WTC11 (cell line): ENCODE measurements at regions not wholly inside any gene's neighbourhood (a gene's known extent, or its start where the extent isn't known, plus 50 kb on each side); places are given as distances from the start of the nearest gene placed in this dataset.

Experiments used
- ATF1 ChIP-seq: sonication (generic); formaldehyde crosslinking; IDR thresholded peaks from 2 replicates; pipeline ENCODE4 v1.8.1; 2023; ENCODE audit warnings: mild to moderate bottlenecking, moderate library complexity, missing genetic modification reagents
- CREB1 ChIP-seq: sonication (generic); formaldehyde crosslinking; IDR thresholded peaks from 2 replicates; pipeline ENCODE4 v1.8.0; 2023; ENCODE audit warnings: mild to moderate bottlenecking, missing genetic modification reagents
- ELF4 ChIP-seq: sonication (generic); formaldehyde crosslinking; IDR thresholded peaks from 2 replicates; pipeline ENCODE4 v1.8.1; 2022; ENCODE audit warnings: low read depth, mild to moderate bottlenecking, moderate library complexity, missing genetic modification reagents
- ETV6 ChIP-seq: sonication (generic); formaldehyde crosslinking; IDR thresholded peaks from 2 replicates; pipeline ENCODE4 v1.8.1; 2022; ENCODE audit warnings: mild to moderate bottlenecking, missing genetic modification reagents
- FOXJ3 ChIP-seq: sonication (generic); formaldehyde crosslinking; IDR thresholded peaks from 2 replicates; pipeline ENCODE4 v1.9.0; 2021; ENCODE audit warnings: missing genetic modification reagents, mild to moderate bottlenecking, borderline replicate concordance
- KAT7 ChIP-seq: sonication (generic); formaldehyde crosslinking; IDR thresholded peaks from 2 replicates; pipeline ENCODE4 v1.8.1; 2023; ENCODE audit warnings: missing genetic modification reagents, mild to moderate bottlenecking, borderline replicate concordance
- MAX ChIP-seq: sonication (generic); formaldehyde crosslinking; IDR thresholded peaks from 2 replicates; pipeline ENCODE4 v1.8.0; 2022; ENCODE audit warnings: mild to moderate bottlenecking, missing genetic modification reagents
- TF ChIP-seq, protein P1 (sequence below): sonication (generic); formaldehyde crosslinking; IDR thresholded peaks from 2 replicates; pipeline ENCODE4 v1.8.1; 2022; ENCODE audit warnings: mild to moderate bottlenecking, moderate library complexity, missing genetic modification reagents
- TF ChIP-seq, protein P2 (sequence below): fragments of 200-600 bp; IDR thresholded peaks from 2 replicates; pipeline ENCODE4 v1.8.0; 2022; ENCODE audit warnings: antibody characterized with exemption
- TF ChIP-seq, protein P3 (sequence below): sonication (generic); formaldehyde crosslinking; IDR thresholded peaks from 2 replicates; pipeline ENCODE4 v1.8.1; 2023; ENCODE audit warnings: mild to moderate bottlenecking, missing genetic modification reagents, borderline replicate concordance
- TF ChIP-seq, protein P4 (sequence below): fragments of 250-450 bp; sonication (Bioruptor Pico); IDR thresholded peaks from 2 replicates; pipeline ENCODE4 v2.1.2; 2022; ENCODE audit warnings: mild to moderate bottlenecking, moderate library complexity

DNA sequence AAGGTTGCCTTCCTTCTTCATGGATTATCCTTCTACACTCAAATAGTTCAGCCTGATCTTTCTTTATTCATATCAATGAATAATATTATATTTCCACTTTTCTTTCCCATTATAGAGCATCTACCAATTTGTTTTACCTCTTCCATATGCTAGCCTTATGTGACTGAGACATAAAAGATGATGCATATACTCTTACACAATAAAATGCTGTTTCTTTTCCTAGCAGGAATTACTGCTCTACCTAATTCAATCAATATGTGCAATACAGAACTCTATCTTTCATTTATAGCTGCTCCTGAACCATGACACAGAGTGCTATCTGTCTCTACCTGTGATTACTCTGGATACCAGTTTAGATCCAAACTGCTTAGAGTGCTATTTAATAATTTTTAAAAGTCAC, 2334.0 kb downstream of the PCDH7 start:
- TF ChIP-seq ATF1 (CRISPR knock-in tag) (no peak), ETV6 (no peak), CREB1 (no peak), MAX (CRISPR knock-in tag) (no peak), KAT7 (CRISPR knock-in tag) (no peak), FOXJ3 (no peak), ELF4 (CRISPR knock-in tag) (no peak)
- TF ChIP-seq, protein P1, sequence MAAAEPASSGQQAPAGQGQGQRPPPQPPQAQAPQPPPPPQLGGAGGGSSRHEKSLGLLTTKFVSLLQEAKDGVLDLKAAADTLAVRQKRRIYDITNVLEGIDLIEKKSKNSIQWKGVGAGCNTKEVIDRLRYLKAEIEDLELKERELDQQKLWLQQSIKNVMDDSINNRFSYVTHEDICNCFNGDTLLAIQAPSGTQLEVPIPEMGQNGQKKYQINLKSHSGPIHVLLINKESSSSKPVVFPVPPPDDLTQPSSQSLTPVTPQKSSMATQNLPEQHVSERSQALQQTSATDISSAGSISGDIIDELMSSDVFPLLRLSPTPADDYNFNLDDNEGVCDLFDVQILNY (CRISPR knock-in tag): no peak
- TF ChIP-seq, protein P2, sequence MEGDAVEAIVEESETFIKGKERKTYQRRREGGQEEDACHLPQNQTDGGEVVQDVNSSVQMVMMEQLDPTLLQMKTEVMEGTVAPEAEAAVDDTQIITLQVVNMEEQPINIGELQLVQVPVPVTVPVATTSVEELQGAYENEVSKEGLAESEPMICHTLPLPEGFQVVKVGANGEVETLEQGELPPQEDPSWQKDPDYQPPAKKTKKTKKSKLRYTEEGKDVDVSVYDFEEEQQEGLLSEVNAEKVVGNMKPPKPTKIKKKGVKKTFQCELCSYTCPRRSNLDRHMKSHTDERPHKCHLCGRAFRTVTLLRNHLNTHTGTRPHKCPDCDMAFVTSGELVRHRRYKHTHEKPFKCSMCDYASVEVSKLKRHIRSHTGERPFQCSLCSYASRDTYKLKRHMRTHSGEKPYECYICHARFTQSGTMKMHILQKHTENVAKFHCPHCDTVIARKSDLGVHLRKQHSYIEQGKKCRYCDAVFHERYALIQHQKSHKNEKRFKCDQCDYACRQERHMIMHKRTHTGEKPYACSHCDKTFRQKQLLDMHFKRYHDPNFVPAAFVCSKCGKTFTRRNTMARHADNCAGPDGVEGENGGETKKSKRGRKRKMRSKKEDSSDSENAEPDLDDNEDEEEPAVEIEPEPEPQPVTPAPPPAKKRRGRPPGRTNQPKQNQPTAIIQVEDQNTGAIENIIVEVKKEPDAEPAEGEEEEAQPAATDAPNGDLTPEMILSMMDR: no peak
- TF ChIP-seq, protein P3, sequence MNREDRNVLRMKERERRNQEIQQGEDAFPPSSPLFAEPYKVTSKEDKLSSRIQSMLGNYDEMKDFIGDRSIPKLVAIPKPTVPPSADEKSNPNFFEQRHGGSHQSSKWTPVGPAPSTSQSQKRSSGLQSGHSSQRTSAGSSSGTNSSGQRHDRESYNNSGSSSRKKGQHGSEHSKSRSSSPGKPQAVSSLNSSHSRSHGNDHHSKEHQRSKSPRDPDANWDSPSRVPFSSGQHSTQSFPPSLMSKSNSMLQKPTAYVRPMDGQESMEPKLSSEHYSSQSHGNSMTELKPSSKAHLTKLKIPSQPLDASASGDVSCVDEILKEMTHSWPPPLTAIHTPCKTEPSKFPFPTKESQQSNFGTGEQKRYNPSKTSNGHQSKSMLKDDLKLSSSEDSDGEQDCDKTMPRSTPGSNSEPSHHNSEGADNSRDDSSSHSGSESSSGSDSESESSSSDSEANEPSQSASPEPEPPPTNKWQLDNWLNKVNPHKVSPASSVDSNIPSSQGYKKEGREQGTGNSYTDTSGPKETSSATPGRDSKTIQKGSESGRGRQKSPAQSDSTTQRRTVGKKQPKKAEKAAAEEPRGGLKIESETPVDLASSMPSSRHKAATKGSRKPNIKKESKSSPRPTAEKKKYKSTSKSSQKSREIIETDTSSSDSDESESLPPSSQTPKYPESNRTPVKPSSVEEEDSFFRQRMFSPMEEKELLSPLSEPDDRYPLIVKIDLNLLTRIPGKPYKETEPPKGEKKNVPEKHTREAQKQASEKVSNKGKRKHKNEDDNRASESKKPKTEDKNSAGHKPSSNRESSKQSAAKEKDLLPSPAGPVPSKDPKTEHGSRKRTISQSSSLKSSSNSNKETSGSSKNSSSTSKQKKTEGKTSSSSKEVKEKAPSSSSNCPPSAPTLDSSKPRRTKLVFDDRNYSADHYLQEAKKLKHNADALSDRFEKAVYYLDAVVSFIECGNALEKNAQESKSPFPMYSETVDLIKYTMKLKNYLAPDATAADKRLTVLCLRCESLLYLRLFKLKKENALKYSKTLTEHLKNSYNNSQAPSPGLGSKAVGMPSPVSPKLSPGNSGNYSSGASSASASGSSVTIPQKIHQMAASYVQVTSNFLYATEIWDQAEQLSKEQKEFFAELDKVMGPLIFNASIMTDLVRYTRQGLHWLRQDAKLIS: no peak
- TF ChIP-seq, protein P4, sequence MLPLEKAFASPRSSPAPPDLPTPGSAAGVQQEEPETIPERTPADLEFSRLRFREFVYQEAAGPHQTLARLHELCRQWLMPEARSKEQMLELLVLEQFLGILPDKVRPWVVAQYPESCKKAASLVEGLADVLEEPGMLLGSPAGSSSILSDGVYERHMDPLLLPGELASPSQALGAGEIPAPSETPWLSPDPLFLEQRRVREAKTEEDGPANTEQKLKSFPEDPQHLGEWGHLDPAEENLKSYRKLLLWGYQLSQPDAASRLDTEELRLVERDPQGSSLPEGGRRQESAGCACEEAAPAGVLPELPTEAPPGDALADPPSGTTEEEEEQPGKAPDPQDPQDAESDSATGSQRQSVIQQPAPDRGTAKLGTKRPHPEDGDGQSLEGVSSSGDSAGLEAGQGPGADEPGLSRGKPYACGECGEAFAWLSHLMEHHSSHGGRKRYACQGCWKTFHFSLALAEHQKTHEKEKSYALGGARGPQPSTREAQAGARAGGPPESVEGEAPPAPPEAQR (CRISPR knock-in tag): no peak
